ENCODE measurements at regions not wholly inside any gene's neighbourhood (a gene's known extent, or its start where the extent isn't known, plus 50 kb on each side); places are given as distances from the start of the nearest gene placed in this dataset.

DNA sequence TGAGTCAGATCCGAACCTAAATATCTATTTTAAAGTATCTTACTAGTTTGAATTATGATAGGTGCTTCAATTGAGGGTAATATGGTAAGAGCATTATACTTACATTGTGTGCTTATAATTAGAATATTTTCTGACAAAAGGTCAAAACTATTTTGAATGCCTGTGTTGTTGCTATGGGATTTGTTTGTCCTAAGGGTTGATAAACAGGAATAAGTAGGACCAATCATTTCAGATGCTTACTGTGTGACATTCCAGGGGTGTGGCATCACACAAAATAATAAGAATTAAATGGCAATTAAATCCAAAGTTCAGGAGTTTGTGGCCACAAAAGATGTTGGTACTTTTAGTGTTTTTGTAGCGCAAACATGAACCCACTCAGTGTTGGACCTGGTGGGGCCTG is 256.2 kb upstream of the DDHD1 start:
- TF ChIP-seq, protein P1, sequence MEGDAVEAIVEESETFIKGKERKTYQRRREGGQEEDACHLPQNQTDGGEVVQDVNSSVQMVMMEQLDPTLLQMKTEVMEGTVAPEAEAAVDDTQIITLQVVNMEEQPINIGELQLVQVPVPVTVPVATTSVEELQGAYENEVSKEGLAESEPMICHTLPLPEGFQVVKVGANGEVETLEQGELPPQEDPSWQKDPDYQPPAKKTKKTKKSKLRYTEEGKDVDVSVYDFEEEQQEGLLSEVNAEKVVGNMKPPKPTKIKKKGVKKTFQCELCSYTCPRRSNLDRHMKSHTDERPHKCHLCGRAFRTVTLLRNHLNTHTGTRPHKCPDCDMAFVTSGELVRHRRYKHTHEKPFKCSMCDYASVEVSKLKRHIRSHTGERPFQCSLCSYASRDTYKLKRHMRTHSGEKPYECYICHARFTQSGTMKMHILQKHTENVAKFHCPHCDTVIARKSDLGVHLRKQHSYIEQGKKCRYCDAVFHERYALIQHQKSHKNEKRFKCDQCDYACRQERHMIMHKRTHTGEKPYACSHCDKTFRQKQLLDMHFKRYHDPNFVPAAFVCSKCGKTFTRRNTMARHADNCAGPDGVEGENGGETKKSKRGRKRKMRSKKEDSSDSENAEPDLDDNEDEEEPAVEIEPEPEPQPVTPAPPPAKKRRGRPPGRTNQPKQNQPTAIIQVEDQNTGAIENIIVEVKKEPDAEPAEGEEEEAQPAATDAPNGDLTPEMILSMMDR (IDR thresholded peaks at IDR 0.05) = no peak
- no peak for TF ChIP-seq POLR2A (IDR thresholded peaks at IDR 0.05)
- no peak for TF ChIP-seq EP300 (IDR thresholded peaks at IDR 0.05)
